Peyer's patch (tissue), 4 donors: ENCODE measurements at regions not wholly inside any gene's neighbourhood (a gene's known extent, or its start where the extent isn't known, plus 50 kb on each side); places are given as distances from the start of the nearest gene placed in this dataset.

ENCODE experiments used
- POLR2A ChIP-seq, 2 donors: fragments of 450-650 bp; IDR thresholded peaks; one replicate each; pipeline ENCODE4 v1.5.1; 2017; ENCODE audit warnings: antibody characterized with exemption in 2 of 2, mild to moderate bottlenecking in 2 of 2, moderate library complexity in 2 of 2
- TF ChIP-seq, protein P1 (sequence below), 6 experiments: fragments of 450-650 bp in 4 of 6; fragments of 200-600 bp in 2 of 6; sonication (generic) in 1 of 6; IDR thresholded peaks; one replicate each; pipeline ENCODE4 v1.5.1; 2017 to 2019; ENCODE audit warnings: antibody characterized with exemption in 6 of 6, mild to moderate bottlenecking in 3 of 6, moderate library complexity in 1 of 6

GRCh38 chr1:2912424-2913061 lies 108.7 kb upstream of the ACTRT2 start:
- TF ChIP-seq, protein P1, sequence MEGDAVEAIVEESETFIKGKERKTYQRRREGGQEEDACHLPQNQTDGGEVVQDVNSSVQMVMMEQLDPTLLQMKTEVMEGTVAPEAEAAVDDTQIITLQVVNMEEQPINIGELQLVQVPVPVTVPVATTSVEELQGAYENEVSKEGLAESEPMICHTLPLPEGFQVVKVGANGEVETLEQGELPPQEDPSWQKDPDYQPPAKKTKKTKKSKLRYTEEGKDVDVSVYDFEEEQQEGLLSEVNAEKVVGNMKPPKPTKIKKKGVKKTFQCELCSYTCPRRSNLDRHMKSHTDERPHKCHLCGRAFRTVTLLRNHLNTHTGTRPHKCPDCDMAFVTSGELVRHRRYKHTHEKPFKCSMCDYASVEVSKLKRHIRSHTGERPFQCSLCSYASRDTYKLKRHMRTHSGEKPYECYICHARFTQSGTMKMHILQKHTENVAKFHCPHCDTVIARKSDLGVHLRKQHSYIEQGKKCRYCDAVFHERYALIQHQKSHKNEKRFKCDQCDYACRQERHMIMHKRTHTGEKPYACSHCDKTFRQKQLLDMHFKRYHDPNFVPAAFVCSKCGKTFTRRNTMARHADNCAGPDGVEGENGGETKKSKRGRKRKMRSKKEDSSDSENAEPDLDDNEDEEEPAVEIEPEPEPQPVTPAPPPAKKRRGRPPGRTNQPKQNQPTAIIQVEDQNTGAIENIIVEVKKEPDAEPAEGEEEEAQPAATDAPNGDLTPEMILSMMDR (IDR thresholded peaks at IDR 0.05), result no peak
- TF ChIP-seq POLR2A (IDR thresholded peaks at IDR 0.05), result no peak
